Activated CD4-positive, CD25-positive, alpha-beta regulatory T cell treated with anti-CD3 and anti-CD28 coated beads, Interleukin-2, amount 50 U/mL, for 16 hours (primary cell): ENCODE measurements at regions not wholly inside any gene's neighbourhood (a gene's known extent, or its start where the extent isn't known, plus 50 kb on each side); places are given as distances from the start of the nearest gene placed in this dataset.

Experiments
- DNase-seq: peaks from one replicate; pipeline ENCODE4 v3.0.0-alpha.2; 2020; ENCODE audit warnings: low read depth, low spot score

DNA sequence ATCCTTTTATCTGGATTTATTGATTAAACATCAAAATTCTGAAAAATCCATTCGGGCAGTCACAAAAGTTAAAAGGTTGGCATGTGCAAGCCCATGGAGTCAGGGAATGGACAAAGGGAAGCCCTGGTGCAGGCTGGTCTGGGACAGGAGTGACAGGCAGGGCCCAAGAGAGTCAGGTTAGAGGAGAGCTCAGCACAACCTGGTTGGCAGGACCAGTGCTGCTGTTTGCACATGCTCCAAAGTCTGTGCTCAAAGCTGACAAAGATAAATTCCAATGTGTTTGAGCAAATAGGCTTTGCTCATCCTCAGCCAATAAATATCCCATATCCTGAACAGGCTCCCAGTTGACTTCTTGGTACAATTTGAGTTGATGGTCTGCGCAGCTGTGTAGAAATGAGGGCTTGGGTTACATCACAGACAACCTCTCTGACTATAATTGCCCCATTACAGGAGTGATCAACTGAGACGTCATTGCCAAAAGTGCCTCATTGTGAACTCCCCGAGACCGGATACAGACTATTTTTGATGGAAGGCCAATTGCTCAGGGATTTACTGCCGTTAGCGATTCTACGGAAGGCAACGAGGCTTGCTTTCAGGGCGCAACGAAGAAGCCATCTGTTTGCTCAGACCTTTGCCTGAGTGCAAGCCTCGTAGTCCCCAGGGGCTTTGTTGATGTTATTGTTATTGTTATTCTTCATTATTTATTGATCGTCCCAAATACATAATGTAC lies 1008.1 kb upstream of the TENM3 start:
- DNase-seq = no peak

DNA sequence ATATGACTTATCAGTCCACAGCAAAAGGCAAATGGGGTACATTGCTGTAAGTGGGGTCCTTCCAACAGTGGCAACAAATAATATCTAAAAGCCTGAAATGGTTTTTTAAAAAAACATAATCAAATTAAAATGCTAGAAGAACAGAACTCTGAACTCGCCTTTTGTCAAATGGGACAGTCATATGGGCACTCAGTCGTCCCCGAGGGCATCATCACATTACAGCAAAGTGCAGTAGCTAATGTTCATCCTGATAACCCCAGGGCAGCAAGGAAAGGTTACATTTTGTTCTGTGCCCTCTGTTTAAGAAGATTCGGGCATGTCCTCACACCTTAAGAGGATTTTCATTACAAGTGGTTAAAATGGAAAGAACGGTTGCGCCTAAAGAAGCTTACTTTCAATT lies 997.9 kb upstream of the TENM3 start:
- no peak for DNase-seq

DNA sequence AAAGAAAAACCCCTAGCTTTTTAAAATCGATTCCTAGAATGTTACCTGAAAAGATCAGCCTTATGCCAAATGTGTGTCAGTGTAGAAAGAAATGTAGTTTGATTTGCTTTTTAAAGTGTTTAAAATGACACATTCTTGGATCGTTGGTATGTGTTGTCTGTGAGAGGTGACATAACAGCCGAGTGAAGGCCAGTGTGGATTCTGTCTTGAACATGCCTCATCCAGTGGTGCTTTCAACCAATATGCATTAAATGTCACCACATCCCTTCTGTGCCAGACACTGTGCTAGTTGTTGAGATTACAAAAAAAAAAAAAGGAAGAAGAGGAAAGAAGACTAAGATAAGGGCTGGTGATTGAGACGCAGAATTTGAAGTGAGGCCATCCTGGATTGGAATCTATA lies 994.2 kb upstream of the TENM3 start:
- DNase-seq = no peak

DNA sequence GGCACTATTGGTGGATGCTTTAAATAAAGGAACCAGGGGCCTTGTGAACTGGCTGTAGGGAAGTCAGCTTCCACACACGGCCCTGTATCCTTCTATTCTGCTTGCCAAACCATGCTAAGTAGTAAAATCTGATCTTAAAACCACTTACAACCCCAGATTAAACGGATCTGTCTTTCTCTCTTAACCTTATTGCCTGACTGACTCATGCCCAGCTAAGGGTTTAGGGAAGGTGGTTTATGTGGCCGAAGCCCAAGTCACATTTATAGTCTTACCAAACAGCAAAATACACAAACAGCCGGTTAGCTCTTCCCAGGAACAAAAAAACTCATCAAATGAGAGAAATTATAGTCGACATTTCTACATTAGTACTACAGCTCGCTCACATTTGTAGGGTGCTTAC lies 988.4 kb upstream of the TENM3 start:
- no peak for DNase-seq

DNA sequence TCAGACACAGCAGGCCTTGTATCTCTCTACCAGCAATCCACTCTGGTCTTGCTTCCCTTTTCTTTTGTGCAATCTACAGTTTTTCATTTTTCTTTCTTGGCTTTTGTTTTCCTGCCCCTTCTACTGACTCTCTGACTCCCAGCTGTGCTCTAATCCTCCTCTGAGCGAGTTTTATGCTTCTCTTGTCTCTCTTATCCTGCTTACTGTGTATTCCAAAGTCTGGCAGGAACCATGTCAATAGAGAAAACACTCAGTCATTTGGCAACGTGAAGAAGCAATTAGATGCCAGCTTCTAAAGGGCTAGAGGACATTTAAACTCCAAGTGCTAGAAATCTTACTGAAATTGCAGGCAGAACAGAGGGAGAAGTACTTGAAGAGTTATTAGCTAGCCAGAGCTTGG lies 984.6 kb upstream of the TENM3 start:
- DNase-seq = no peak

DNA sequence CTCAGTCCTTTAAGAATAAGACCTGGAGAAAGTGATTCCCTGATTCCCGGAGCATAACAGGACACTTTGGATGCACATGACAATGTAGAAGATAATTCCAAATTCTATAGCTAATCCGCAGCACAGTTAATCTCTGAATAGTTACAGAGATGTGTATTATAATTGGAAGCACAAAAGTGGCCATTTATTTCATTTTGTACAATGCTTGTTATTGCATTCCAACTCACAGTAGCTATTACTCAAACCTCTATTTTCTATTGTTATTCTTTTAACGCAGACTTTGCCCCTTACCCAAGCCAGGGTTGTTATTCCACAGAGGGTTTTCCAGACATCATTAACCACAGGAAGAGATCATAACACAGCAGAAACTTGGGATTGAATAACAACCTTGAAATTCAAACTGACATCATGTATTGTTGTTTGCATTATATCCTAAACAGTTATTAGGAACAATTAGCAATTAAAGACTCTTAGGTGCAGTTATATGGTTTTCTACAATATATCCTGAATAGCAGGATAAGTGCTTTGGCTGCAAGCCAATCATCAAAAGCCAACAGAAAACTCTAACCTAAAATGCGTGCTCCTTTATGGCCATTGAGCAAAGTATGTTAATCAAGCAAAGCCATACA lies 984.0 kb upstream of the TENM3 start:
- no peak for DNase-seq

DNA sequence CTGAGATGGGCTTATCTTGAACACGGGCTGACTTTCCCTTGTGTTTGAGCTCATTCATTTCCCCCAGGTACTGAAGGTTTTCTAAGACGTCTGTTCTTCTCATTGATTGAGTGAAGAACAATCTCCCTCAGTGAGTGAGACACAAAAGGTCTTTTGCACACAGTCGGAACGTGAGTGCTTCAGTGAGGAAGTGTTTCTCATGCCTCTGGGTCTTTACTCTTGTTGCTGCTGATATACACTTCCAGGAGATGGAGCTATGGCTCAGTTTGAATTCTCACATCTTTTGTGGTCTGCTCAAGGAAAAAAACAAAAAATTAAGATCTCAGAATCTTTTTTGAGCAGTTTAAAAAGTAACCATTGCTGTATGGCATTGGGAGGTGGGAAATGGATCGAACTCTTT lies 981.9 kb upstream of the TENM3 start:
- DNase-seq = no peak

DNA sequence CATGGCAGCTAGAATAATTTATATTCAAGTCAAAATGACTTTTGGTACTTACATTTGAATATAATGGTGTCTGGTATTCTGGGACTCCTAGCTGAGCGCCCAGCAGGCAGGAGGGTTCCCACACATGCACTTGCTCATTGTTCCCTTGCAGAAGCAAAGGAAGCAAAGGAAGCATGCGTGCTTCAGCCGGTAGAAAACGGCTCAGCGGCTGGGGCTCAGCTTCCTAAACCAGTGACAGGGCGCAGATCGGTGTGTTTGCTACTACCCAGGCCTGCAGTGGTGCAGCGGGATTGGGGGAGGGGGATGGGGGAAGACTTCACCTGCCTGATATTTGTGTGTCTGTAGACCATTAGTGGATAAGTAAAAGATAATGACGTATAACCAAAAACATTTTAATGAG lies 978.3 kb upstream of the TENM3 start:
- DNase-seq = no peak

DNA sequence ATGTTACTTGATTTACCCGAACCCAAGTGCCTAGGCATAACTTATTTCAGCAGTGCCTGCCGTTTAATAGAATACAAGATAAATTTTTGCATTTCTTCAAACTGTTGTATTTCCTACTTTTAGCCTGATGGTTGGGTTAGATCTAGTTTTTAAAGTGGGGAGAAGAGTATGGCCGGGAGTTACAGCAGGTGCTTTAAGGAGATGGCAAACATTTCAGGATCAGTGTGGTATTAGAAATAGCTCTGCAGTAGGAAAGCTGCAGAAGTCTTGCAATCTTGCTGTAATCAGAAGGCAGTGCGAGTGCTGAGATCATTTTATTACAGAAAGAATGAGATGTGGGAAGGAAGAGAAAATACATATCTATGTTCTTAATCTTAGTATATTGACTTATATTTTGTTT lies 977.8 kb upstream of the TENM3 start:
- DNase-seq = no peak

DNA sequence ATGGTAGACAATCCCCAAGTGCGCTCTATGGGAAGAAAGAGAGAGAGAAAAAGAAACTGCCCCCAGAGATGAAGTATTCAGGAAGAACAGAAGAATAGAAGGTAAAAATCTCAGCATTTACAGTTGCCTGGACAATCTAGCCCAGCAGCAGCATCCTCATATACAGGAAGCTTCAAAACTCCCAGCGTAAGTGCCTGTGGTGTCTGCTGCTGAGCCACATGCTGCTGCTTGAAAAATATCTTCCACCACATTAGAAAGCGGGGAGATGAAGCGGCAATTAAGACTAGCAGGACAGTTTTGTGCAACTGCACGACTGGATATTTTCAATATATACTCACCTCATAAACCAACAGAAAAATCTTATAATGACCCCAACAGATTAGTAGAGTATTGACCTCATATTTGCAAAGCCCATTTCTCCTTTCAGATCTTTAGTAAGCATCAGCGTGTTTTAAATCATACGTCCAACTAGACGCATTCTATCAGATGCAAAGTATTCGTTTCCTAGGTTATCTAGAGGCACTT lies 972.0 kb upstream of the TENM3 start:
- DNase-seq = no peak

DNA sequence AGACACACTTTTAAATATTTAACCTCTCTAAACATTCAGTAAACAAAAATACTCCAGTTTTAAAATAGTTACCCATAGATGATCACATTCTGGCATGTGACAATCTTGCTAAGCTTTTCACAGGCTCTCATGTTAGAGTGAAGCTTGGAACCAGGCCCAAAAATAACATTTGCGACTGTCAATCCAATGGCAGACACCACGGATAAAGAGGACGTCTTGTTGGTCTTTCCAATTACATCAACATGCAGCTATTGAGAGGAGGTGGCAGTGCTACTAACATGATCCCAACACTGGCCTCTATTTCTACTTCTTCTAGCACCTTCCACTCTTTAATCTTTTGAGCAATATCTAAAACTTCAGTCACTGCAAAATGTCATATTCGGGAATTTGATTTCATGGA lies 970.8 kb upstream of the TENM3 start:
- DNase-seq = no peak

DNA sequence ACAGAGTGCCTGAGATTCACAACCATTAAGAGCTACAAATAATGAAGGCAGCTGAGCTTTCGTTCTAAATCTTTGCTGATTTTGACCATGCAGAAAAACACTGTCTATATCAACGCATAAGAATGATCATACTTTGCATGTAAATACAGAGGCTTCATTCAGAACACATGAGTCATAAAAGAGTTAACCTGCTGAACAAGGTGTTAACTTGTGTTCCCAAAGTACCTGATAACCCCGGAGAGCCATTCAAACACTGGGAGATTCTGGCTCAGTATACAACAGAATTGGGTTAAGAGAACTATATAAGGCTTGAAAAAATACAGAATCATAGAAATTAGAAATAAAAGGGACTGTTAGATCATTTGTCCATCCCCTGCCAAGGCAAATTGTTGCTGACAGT lies 964.3 kb upstream of the TENM3 start:
- no peak for DNase-seq

DNA sequence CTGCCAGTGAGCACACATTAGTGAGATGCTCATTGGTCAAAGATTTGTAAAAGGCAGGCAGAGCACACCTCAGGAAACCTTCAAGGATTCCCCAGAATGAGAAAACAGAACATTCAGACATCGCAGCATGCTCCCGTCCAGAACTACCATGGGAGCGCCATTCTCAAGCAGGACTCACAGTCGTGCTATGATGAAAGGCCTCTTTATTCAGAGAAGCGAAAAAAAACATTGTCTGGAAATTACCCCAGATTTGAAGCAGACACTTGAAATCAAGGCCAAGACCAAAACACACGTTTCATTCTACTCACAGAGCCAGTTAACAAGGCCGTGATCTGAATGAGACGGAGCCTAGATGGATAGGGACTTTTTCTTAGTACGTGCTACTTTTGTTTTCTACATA lies 961.8 kb upstream of the TENM3 start:
- no peak for DNase-seq

DNA sequence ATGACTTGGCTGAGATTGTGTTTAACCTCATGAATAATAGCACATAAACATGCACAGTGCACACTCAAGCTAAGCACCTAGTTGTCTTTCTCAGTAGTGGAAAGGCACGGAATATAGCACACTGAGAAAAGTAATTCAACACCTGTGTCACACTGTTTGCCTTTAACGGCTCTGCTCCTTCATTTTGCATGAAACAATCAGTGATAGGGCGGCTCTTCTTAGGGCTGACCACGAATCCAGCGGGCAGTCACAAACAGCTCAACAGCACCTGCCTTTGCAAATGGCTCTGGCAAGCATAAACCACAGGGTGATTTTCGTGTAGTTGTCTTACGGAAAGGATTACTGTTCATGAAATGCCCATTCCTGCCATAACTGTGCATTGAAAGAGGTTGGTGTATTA lies 954.0 kb upstream of the TENM3 start:
- no peak for DNase-seq

DNA sequence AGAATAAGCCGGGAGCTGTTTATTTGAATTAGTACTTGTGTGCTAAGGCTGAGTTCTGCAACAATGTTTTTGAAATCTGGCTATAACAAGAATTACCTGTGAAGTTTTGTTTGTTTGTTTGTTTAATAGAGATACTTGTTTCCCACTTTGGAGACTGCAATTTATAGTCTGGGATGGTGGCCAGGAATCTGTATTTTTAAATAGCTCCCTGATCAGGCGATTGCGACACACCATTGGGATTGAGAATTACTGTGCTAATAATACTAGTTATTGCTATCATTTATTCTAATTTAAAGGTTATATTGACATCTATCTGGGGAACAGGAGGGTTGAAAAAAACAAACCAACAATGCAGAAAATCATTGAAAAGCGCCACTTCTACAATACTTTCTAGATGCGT lies 951.6 kb upstream of the TENM3 start:
- no peak for DNase-seq

DNA sequence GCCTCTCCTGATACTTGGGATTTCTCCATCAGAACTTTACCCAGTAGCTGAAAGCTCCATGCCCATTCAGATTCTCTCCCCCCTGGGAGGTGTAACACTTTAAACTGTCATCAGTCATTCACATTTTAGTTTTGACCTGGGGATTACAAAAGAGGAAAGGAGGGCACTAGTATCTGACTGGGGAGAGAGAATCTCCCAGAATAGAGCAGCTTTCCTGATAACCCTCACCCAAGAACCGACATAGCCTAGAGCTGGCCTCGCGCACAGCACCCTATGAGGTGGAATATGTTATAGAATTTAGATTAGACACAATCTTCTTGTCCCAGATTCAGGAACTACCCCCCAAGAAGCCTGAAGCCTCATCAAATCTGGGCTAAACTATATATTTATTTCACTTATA lies 950.2 kb upstream of the TENM3 start:
- no peak for DNase-seq

DNA sequence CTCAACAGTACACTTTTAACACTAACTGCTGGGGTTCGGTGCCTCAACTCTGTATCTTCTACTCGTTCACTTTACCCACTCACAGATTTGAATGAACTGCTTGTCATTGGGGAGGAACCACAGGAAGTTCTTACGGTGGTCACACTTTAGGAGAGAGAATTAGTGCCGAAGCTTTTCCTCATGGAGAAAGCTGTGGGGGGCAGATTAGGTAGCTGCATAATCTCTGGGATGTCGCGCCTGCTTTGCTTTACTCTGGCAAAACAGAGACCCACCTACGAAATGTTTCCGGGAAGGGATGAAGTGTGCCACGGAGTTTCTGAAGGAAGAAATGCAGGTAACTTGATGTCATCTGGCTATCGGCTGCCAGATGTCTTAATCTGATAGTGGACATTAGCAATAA lies 949.7 kb upstream of the TENM3 start:
- DNase-seq = no peak

DNA sequence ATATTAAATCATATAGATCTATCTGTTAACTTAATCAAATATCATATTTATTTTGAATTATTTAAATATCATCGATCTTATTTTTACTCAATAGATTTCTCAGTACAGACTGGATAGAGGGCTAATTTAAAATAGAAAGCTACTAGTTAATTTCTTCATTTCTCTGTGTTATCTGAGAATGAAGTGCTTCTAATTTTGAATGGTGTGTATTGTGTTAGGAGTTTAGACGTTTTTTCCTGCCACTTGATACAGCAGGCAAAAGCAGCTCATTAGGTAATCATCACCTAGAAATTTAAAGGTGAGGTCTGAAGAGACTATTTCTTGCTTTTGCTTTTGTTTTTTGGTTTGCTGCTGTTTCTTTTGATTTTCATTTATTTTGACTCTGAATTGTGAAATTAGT lies 948.8 kb upstream of the TENM3 start:
- DNase-seq = no peak

DNA sequence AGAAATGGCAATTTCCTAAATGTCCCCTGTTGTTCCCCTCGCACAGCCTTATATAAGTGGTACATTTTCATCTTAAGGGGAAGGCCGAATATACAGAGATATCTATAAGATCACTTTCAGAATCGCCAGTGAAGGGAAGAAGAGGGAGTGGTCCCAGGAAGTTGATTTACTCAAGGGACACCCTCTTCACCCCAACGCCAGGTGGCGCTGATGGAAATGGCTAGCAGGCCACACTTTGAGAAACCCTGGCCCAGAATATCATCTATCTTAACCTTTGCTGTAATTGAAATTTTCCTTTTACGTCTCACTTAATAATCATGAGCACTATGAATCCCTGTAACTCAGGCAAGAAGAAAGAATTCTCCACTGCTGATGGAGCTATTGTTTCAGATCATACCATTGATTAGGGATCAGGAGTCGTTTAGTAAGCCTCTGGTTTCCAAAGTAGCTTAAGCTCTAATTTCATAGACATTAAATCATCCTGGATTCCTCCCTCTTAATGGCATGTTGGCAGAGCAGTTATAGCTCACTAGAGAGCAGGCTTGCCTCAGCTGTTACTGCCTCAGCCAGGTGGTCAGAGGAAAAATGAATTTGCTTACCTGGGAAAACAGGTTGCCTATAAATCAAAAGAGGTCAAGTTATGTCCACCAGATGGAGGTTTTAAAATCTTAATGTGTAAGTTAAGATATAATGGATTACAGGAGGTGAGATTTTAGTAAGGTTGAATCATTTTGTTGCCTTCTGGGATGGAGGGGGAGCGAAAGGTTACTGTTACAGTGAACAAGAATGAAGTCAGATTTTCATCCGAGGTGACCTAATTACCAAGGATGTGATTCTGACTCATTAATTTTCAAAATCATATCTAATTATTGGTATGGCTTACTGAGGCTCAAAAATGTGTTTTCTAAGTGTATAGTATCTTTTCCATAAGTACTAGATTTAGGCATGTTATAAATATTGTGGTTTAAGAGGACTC lies 941.2 kb upstream of the TENM3 start:
- no peak for DNase-seq

DNA sequence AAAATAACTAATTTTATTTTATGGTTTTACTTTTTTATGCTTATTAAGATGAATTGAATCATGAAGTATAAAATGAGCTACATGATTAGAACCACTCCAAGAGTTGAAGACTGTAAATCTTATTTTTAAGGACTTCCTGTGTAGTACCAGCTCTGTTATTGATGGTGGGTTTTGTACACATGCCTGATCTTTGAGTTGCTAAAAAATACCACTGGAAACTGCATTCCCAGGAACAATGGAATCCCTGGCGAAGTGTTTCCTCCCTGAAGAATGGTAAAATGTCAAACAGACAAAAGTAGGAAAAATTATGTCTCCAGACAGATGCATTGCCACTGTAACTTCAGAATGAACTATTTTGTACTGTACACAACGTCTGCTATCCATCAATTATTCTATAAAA lies 935.4 kb upstream of the TENM3 start:
- DNase-seq = no peak

DNA sequence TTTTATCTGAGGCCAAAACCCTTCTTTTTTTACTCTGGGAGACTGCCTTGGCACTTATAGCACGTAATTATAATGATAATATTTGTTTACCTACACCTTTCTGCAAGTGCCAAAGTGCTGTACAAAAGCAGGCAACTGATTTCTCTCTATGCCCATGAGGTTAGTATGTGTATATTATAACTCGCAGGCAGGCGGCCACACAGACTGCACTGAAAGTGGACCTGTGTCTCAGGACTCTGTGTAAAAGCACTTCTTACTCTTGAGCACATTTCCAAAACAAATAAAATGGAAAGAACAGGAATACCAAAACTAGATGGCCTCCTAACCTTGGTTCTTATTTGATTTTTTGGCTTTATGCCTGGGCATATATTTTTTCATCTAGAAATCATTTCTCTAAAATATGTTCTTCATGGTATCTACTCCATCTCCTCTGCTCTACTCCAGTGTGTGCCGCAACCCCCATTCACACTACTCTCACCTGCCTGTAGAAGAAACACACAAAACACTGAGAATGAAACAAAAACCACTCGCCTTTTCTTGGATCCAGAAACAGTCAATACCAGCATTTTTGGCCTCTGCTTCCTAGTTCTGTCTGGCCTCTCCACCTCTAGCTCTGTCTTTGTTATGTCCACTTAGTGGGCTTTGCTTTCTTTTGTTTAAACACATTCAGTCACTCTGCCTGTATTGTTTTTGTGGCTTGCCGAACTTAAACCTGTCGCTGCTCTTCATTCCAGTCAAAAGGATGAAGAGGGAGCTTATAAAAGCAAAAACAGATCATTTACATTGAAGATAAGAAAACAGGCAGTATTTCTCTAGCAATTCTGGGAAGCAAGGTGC lies 934.5 kb upstream of the TENM3 start:
- DNase-seq = no peak

DNA sequence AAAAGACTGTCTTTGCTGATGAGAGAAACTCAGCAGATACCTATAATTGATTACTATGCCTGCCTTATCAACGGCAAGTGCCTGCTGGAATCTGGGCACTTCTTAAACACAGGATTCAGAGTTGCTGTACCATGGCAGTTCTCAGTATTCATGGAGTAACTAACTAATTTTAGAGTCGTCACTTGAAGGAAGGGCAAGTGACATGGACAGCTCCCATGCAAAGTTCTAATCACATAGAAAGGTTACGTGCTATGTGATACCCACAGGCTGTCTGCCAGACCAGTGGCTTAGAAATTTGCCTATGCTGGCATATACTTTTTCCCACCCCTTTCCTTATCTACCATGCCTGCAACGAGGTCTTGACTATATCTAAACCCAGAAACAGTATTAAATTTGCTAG lies 931.1 kb upstream of the TENM3 start:
- no peak for DNase-seq
